Activated CD4-positive, alpha-beta T cell treated with anti-CD3 and anti-CD28 coated beads for 24 hours (primary cell): ENCODE measurements at regions not wholly inside any gene's neighbourhood (a gene's known extent, or its start where the extent isn't known, plus 50 kb on each side); places are given as distances from the start of the nearest gene placed in this dataset.
"Not testable (repeated sequence)": the region's sequence is repeated elsewhere in the genome, so short reads cannot be mapped to it uniquely, and the experiment has no call there.

Source experiments
- DNase-seq, 2 donors: peaks; one replicate each; pipeline ENCODE4 v3.0.0-alpha.2; 2020; ENCODE audit warnings: low read depth in 2 of 2

DNA sequence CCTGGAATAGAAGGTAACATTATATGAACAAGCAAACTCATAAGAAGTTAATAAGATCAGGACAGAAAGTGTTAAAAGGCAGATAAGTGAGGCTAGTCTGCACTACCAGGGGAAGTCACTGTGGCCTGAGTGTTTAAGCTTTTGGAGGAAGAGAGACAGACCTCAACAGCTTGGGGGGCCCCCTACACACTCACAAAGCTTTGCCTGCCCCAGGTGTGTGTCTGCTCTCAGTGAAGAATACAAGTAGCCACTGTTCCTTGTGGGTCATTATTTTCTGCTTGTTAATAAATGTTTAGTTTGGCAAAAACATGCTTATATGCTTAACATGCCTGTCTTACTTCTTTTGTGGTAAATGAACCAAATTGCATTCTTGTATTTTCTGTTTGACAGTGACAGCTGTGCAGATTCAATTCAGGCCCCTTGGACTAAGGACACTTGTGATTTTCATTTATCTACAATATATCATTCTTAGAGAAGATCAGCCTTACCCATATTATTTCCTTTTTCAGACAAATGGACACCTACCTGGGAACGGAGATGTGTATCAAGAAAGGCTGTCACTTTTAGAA lies 50.7 kb upstream of the C12orf71 start:
- no peak for DNase-seq

DNA sequence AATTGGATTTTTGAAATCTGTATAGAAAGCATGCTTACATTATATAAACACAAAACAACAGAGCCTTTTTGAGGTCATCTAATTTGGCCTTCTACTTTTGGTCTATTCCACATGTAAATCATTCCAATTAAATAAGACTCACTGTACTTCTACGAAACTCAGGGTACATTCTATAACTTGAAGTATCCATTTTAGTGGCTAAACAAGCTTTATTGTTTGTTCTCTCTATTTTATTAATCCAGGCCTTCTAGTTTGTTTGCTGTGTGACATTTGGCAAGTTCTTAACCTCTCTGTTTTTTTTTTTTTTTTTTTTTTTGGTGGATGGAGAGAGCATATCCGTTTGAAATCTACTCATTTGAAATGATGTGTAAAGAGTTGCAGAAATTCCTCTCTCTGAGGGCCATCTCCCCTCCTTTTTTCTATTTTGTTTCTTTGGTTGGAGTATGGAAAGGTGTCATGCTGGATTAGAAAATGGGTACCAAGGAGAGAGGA lies 58.1 kb upstream of the C12orf71 start:
- DNase-seq, result no peak

DNA sequence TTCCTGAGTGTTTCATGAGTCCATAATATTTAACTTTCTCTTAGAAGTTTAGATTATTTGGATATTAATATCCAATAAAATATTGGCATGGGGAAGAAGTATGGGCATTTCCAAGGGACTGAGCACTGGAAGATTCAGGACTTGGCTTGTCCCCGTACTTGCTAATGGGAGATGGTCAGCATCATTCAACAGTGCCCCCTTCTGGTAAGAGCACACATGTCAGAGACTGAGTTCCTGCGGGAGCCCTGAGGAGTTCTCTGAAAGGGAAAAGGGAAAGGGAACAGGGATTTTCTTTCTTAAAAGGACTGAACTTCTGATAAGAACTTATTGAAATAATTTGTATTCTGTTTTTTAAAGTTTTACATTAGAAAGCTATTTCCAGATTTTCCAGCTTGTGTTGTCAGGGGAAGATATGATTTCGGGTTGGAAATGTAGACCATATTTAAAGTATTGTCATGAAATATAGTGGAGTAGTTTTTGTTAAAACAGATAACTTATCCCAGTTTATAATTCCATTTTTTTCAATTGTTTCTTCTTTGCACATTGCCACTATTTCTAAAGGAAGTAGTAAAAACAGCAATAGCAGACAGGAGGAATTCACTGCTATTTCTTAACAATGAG lies 59.8 kb upstream of the C12orf71 start:
- DNase-seq, result peak; percentile 6 to 36

DNA sequence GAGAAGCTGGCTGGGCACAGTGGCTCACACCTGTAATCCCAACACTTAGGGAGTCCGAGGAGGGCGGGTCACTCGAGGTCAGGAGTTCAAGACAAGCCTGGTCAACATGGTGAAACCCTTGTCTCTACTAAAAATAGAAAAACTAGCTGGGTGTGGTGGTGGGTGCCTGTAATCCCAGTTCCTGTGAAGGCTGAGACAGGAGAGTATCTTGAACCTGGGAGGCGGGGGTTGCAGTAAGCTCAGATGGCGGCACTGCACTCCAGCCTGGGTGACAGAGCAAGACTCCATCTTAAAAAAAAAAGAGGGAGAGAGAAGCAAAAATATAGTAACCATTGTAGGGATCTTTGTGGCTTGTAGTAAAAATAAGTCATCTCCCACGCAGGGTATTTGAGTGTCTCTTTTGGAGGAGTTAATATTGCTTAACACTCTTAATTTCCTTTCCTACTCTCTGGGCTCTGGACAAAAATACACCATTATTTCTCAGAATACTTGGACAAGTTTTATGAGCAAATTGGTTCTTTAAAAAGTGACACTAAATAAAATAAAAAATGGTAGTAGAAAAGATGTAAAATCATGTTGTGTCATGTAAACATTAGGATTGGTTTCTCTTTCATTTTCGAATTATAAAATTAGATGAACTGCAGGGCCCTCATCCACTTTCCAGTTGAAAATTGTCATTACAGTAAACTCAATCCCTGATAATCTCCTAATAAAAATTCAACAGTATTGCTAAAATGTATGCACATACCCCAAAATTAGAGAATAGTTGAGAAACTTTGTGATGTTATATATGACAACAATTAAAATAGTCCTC lies 61.1 kb upstream of the C12orf71 start:
- no peak for DNase-seq

DNA sequence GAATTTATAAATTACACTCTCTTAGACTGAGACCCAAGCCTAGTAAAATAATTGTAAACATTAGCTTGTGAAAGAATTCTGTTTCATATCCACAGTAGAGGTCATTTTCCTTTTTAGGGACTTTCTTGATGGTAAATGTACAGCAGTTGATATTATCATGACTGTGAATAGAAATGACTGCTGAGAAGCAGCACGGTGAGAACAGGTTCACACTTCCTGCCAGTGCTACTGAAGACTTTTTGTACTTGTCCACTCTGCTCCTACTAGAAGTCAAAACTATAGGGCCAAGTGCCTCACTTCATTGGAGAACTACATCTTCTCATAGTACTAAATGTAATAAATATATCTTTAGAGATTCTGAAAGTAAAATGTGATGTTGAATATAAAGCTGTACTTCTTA lies 63.3 kb upstream of the C12orf71 start:
- DNase-seq, result not testable (repeated sequence)

DNA sequence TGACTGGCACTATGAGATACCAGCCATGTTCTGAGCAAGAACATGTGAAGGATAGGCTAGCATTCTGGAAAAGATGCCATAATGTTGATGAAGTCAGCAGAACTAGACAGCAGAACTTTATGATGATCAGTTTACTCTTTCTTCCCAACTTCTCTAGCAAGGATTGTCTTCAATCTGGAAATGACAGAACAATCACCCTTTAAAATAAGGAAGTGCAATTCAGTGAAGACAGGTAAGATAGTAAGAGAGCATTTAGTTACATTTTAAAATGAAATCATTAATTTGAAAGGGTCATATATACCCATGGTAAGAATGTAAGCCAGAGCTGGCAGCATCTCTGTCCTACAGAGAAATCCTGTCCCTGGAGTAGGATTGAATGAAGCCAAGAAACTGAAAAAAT lies 66.0 kb upstream of the C12orf71 start:
- DNase-seq, result no peak

- no peak for DNase-seq
These were observed 66.4 kb upstream of the C12orf71 start for GRCh38 chr12:27148791-27149190.

- no peak for DNase-seq
These were observed 69.1 kb upstream of the C12orf71 start for GRCh38 chr12:27151479-27151878.

- DNase-seq, result no peak
These were observed 75.9 kb upstream of the C12orf71 start for GRCh38 chr12:27158297-27158696.

DNA sequence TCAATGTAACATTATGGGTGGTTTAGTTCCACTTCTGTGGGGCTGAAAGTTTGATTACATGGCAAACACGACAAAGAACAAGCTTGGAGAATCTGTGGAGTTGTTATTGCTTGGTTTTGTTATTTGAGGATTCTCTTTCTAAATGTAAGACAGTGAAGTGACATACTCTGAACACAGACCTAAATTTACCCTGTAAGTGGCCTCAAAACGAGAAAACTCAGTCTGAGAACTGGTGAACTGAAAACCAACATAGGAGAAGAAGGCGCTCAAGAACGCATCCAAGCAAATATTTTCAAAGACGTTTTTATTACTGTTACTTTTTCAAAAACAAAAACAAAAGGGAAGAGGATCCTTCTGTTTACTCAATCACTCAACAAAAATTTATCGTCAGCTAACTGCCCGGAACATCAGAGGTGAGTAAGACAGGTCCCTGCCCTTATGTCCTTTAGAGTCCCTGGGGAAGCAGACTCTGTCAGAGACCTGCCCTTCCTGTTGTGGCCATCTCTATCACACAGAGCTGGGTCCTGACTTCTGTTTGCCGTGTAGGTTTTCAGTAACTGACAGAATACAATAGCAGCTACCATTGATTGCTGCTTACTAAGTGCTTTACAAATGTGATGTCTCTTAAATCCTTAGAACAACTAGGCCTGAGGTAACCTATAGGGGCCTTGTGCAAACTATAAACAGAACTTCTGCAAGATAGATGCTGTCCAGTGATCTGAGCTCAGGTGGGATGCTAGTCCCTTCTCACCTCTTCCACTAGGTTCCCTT lies 79.3 kb upstream of the C12orf71 start:
- DNase-seq, result no peak

DNA sequence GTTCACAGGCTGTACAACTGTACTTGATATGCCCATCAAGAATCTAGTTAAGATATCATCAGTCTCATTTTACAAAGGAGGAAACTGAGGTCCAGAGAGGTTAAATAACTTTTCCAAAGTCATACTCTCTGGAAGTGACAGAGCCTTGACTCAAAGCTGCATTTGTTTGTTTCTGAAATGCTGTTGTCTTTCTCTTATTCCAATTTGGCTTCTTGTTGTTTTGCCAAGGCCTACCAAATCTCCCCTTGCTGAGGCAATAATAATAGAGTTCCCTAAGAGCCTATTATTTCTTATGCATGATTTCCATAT lies 79.8 kb upstream of the C12orf71 start:
- DNase-seq, result no peak

GRCh38 chr12:27163048-27163715 lies 80.8 kb upstream of the C12orf71 start:
- no peak for DNase-seq

DNA sequence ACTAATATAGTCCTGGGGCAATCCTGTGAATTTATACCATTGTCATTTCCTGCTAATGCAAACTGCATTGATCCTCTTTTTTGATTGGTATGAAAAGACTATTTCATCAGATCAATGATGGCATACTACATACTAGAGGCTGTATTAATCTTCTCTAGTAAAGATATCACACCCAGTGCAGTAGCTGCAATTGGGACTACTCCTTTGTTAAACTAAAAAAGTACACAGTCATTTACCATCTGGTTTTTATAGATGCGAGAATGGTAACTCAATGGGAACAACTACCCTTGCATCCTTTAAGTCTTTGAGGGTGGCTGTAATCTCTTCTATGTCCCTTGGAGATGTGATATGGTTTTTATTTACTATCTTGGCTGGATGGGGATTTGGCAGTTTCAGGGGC lies 80.2 kb upstream of the STK38L start:
- no peak for DNase-seq

- DNase-seq, result no peak
These were observed 79.6 kb upstream of the STK38L start for GRCh38 chr12:27164330-27165040.

GRCh38 chr12:27165958-27166357 lies 78.1 kb upstream of the STK38L start:
- DNase-seq, result not testable (repeated sequence)

DNA sequence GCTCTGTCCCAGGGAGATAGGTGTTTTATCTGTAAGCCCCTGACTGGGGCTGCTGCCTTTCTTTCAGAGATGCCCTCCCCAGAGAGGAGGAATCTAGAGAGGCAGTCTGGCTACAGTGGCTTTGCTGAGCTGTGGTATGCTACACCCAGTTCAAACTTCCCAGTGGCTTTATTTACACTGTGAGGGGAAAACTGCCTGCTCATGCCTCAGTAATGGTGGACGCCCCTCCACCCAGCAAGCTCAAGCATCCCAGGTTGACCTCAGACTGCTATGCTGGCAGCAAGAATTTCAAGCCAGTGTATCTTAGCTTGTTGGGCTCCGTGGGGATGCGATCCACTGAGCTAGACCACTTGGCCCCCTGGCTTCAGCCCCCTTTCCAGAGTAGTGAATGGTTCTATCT lies 72.6 kb upstream of the STK38L start:
- DNase-seq, result not testable (repeated sequence)

DNA sequence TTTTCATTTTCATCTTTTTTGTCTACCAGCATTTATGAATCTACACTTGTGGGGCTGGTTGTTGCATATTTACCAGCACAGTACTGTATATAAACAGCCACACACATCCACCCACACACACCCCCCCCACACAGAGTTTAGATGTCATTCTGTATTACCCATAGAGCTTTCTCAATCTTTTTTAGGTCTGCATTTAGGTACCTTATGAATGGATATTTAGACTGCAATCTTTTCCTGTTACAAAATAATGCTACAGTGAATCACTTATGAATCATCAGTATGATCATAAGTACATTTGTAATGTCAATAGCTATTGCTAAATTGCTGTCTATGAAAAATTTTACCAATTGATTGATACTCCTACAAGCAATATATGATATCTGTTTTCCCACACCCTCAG lies 67.3 kb upstream of the STK38L start:
- peak in 1 of 2 donors; percentile 16 for DNase-seq

DNA sequence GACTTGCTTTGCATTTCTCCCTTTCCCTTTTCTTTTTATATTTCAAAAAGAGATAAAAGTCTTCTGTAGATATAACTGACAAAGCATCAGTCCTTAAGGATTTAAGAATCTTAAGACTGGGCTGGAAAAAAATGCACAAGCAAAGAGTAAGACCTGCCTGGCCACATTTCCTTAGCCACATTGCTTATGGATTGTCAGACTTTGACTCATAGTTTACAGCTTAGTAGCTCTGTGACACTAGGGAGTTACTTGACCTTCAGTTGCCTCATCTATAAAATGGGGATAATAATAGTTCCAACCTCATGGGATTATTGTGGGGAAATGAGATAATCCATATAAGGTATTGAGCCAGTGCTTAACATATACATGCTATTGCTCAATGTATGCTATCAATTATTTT lies 66.4 kb upstream of the STK38L start:
- DNase-seq, result no peak

DNA sequence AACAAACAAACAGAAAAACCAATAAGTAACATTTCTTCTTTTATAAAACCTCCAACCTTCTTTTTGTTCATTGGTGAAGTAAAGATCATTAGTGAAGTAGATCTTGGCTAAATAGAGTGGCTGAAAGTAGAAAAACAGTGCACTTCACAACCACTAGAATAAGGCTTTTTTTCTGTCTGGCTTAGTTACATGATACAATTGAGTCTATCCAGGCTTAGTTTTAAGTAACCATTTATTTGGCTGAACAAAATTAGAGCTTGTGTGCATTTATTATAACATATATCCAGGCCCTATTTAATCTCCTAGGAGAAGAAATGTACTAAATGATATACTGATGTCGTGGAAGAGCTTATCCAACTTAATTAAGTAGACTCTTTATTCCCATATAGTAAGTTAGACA lies 65.8 kb upstream of the STK38L start:
- no peak for DNase-seq

- no peak for DNase-seq
These were observed 65.2 kb upstream of the STK38L start for GRCh38 chr12:27178723-27179399.
